ENCODE measurements at regions not wholly inside any gene's neighbourhood (a gene's known extent, or its start where the extent isn't known, plus 50 kb on each side); places are given as distances from the start of the nearest gene placed in this dataset.
"Not testable (repeated sequence)": the region's sequence is repeated elsewhere in the genome, so short reads cannot be mapped to it uniquely, and the experiment has no call there.

GRCh38 chrX:93346309-93346708, 327.1 kb downstream of the NAP1L3 start:
- H3K27me3 ChIP-seq (ENCODE audit: control insufficient read depth, insufficient read depth, low read length), result no peaks in the 10 kb centered on the region

GRCh38 chrX:93344287-93344686, 329.1 kb downstream of the NAP1L3 start:
- not testable (repeated sequence) for H3K36me3 ChIP-seq (ENCODE audit: control insufficient read depth, low read depth, low read length); H3K4me1 ChIP-seq (ENCODE audit: control insufficient read depth, low read depth, low read length); H3K9ac ChIP-seq (ENCODE audit: low read length); H3K27me3 ChIP-seq (ENCODE audit: control insufficient read depth, insufficient read depth, low read length); H3K9me3 ChIP-seq (ENCODE audit: control insufficient read depth, low read depth, low read length); H3K27ac ChIP-seq (ENCODE audit: low read length); H3K4me3 ChIP-seq (ENCODE audit: low read length)

More at GRCh38 chrX:93346309-93346708, 327.1 kb downstream of the NAP1L3 start:
- peaks cover 7% of the 10 kb centered on the region for H3K4me1 ChIP-seq (ENCODE audit: control insufficient read depth, low read depth, low read length)
- H3K9me3 ChIP-seq (ENCODE audit: control insufficient read depth, low read depth, low read length), result no peaks in the 10 kb centered on the region
- no peak overlapping the region for H3K9ac ChIP-seq (ENCODE audit: low read length)
- no peak overlapping the region for H3K4me3 ChIP-seq (ENCODE audit: low read length)
- H3K27ac ChIP-seq (ENCODE audit: low read length), result no peak overlapping the region
- H3K36me3 ChIP-seq (ENCODE audit: control insufficient read depth, low read depth, low read length), result no peaks in the 10 kb centered on the region

- no peaks in the 10 kb centered on the region for H3K27me3 ChIP-seq (ENCODE audit: control insufficient read depth, insufficient read depth, low read length)
- no peaks in the 10 kb centered on the region for H3K4me1 ChIP-seq (ENCODE audit: control insufficient read depth, low read depth, low read length)
- no peaks in the 10 kb centered on the region for H3K36me3 ChIP-seq (ENCODE audit: control insufficient read depth, low read depth, low read length)
- no peak overlapping the region for H3K9ac ChIP-seq (ENCODE audit: low read length)
- H3K9me3 ChIP-seq (ENCODE audit: control insufficient read depth, low read depth, low read length), result no peaks in the 10 kb centered on the region
- no peak overlapping the region for H3K4me3 ChIP-seq (ENCODE audit: low read length)
- no peak overlapping the region for H3K27ac ChIP-seq (ENCODE audit: low read length)
Measured at GRCh38 chrX:93332329-93332728, 341.0 kb downstream of the NAP1L3 start.

GRCh38 chrX:93322110-93322509, 351.3 kb downstream of the NAP1L3 start:
- H3K4me1 ChIP-seq (ENCODE audit: control insufficient read depth, low read depth, low read length), result no peaks in the 10 kb centered on the region
- no peaks in the 10 kb centered on the region for H3K27me3 ChIP-seq (ENCODE audit: control insufficient read depth, insufficient read depth, low read length)
- no peaks in the 10 kb centered on the region for H3K36me3 ChIP-seq (ENCODE audit: control insufficient read depth, low read depth, low read length)
- H3K4me3 ChIP-seq (ENCODE audit: low read length), result no peak overlapping the region
- H3K9ac ChIP-seq (ENCODE audit: low read length), result no peak overlapping the region
- H3K9me3 ChIP-seq (ENCODE audit: control insufficient read depth, low read depth, low read length), result no peaks in the 10 kb centered on the region
- no peak overlapping the region for H3K27ac ChIP-seq (ENCODE audit: low read length)

- Histone ChIP-seq H3K4me1 (ENCODE audit: control insufficient read depth, low read depth, low read length) (no peaks in the 10 kb centered on the region), H3K9me3 (ENCODE audit: control insufficient read depth, low read depth, low read length) (no peaks in the 10 kb centered on the region), H3K27me3 (ENCODE audit: control insufficient read depth, insufficient read depth, low read length) (no peaks in the 10 kb centered on the region), H3K9ac (ENCODE audit: low read length) (no peak overlapping the region), H3K27ac (ENCODE audit: low read length) (no peak overlapping the region), H3K36me3 (ENCODE audit: control insufficient read depth, low read depth, low read length) (no peaks in the 10 kb centered on the region), H3K4me3 (ENCODE audit: low read length) (no peak overlapping the region)
Measured at GRCh38 chrX:93319609-93320008, 353.8 kb downstream of the NAP1L3 start.
